NB4 (cell line): ENCODE measurements at regions not wholly inside any gene's neighbourhood (a gene's known extent, or its start where the extent isn't known, plus 50 kb on each side); places are given as distances from the start of the nearest gene placed in this dataset.

Experiments used
- DNase-seq: peaks from one replicate; pipeline ENCODE4 v3.0.0; 2010; ENCODE audit warnings: low read depth
- H3K4me3 ChIP-seq: one replicate; pipeline ENCODE4 v1.5.1; 2011; ENCODE audit warnings: mild to moderate bottlenecking, low read depth, low read length, moderate library complexity
- MAX ChIP-seq: IDR thresholded peaks from 2 replicates; pipeline ENCODE4 v1.6.1; 2011; ENCODE audit warnings: low read depth, low read length
- MYC ChIP-seq: IDR thresholded peaks from 2 replicates; pipeline ENCODE4 v1.6.1; 2011; ENCODE audit warnings: low read depth, low read length
- POLR2A ChIP-seq: IDR thresholded peaks from 2 replicates; pipeline ENCODE4 v1.6.1; 2011; ENCODE audit warnings: mild to moderate bottlenecking; ENCODE audit not compliant: insufficient read length; ENCODE audit errors: extremely low read depth
- TF ChIP-seq, protein P1 (sequence below): IDR thresholded peaks from one replicate; pipeline ENCODE4 v1.5.1; 2012; ENCODE audit warnings: low read depth, low read length

DNA sequence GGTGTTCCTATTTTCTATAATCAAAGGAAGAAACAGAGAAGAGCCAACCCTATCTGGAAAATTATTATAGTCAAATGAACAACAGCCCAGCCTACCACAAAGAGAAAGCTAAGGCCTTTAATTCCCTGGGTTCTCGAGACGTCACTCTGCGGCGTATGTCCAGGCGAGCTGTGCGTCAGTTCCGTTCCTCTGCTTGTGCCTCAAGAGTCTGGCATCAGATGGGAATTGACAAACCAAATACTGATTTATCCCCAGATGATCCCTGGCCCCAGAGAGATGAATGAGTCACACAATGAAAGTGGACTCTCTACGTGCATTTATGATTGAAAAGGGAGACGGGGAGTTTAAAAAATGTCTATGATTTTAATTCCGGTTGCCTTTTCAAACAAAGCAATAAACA lies 151.6 kb upstream of the PDE10A start:
- H3K4me3 ChIP-seq = no peak overlapping the region
- DNase-seq = no peak
- TF ChIP-seq, protein P1, sequence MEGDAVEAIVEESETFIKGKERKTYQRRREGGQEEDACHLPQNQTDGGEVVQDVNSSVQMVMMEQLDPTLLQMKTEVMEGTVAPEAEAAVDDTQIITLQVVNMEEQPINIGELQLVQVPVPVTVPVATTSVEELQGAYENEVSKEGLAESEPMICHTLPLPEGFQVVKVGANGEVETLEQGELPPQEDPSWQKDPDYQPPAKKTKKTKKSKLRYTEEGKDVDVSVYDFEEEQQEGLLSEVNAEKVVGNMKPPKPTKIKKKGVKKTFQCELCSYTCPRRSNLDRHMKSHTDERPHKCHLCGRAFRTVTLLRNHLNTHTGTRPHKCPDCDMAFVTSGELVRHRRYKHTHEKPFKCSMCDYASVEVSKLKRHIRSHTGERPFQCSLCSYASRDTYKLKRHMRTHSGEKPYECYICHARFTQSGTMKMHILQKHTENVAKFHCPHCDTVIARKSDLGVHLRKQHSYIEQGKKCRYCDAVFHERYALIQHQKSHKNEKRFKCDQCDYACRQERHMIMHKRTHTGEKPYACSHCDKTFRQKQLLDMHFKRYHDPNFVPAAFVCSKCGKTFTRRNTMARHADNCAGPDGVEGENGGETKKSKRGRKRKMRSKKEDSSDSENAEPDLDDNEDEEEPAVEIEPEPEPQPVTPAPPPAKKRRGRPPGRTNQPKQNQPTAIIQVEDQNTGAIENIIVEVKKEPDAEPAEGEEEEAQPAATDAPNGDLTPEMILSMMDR = no peak
- TF ChIP-seq POLR2A (no peak), MYC (no peak)

DNA sequence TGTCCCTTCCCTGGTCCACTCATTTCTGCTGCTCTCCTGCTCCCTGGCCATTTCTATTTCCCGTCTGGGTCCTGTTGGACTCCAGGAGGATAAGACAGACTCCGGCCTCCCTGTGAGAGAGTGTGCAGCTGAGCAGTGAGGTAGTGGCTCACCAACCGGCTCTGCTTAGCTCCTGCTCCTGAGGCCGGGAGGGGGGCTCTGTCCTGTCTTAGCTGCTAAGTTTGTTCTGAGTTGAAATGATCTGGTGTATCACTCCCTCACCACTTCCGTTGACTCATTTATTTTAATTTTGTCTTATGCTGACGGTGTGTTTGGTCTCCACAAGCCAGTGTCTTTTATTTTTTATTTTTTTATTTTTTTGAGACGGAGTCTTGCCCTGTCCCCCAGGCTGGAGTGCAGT lies 148.5 kb upstream of the PDE10A start:
- no peak overlapping the region for H3K4me3 ChIP-seq
- DNase-seq = no peak
- TF ChIP-seq, protein P1 = no peak
- TF ChIP-seq POLR2A (no peak), MAX (no peak), MYC (no peak)

DNA sequence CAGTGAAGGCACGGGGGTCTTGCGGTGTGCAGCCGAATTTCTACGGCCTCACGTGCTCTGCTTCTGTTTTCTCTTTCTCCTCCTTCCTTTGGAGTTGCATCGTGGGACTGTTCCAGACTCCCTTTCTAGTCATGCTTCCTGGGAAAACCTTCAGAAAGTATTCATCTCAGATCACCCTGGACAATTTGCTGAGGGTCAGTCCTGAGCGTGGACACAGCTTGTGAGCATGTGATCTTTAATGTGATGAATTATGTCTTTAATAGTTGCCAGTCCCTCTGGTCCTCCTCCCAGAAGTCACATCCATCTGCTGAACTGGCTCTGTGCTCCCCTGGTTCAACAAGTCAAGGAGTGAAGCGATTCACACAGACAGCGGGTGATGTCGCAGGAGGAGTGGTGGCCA lies 145.0 kb upstream of the PDE10A start:
- no peak overlapping the region for H3K4me3 ChIP-seq
- no peak for DNase-seq
- TF ChIP-seq POLR2A = no peak
- TF ChIP-seq MAX = no peak
- no peak for TF ChIP-seq MYC
- TF ChIP-seq, protein P1 = no peak

- no peak for TF ChIP-seq MYC
- no peak for TF ChIP-seq POLR2A
- TF ChIP-seq, protein P1 = no peak
- no peak for TF ChIP-seq MAX
- no peak overlapping the region for H3K4me3 ChIP-seq
- DNase-seq = no peak
Observed at GRCh38 chr6:165807249-165807960, 144.4 kb upstream of the PDE10A start.

- no peak overlapping the region for H3K4me3 ChIP-seq
- no peak for DNase-seq
- TF ChIP-seq, protein P1 = no peak
Observed at GRCh38 chr6:165806126-165806810, 143.2 kb upstream of the PDE10A start.

DNA sequence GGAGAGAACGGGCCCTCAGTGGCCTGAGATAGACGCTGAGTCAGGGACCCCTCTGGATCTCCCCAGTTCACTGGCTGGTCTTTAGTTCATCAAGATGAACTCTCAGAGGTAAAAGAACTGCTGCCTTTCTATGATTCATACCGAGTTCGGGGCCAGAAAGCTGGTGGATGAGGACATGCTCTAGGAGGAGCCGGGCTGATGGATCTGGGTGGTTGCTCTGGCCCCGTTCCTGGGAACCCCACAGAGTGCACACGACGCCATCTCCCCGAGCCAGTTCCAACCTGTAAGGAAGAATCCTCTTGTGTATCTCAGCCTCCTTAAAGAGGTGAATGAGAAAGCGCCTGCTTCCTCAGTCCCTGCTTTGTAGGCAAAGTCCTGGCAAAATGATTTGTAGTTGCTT lies 142.6 kb upstream of the PDE10A start:
- no peak overlapping the region for H3K4me3 ChIP-seq
- TF ChIP-seq MYC (no peak), POLR2A (no peak), MAX (no peak)
- TF ChIP-seq, protein P1 = no peak
- no peak for DNase-seq
